SK-MEL-5 (cell line): ENCODE measurements at regions not wholly inside any gene's neighbourhood (a gene's known extent, or its start where the extent isn't known, plus 50 kb on each side); places are given as distances from the start of the nearest gene placed in this dataset.

ENCODE experiments used
- DNase-seq: peaks from one replicate; pipeline ENCODE4 v3.0.0-alpha.2; 2016; ENCODE audit warnings: low read depth, low spot score
- in situ Hi-C: cut with HindIII; loops from 2 replicates; pipeline ENCODE4 v1.10.0; 2016; ENCODE audit warnings: low sequenced_read_pairs, high pct_unique_total_duplicates, low pct_unique_long_range_greater_than_20kb

DNA sequence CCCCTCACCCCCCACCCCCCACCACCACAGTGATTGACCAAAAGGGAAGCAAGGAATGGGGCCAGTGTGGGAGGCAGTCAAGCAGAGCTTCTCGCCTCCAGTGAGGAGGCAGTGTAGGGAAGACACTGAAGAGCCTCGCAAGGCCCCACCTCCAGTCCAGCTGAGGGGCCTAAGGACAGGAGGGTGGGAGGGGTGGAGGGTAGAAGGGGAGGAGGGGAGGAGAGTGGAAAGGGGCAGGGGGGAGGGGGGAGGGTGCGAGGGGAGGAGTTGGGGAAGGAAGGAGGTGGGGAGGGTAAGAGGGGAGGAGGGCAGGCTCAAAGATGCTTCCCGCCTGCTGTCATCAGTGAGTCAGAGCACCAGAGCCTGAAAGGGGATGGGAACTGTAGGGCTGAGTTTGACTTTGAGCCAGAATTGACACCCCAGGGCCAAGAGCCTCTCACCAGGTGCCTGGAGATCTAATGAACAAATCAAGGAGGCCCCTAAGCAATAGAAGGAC, 786.2 kb downstream of the UQCRFS1 start:
- DNase-seq, result no peak
- in situ Hi-C loops, result no loop called here

DNA sequence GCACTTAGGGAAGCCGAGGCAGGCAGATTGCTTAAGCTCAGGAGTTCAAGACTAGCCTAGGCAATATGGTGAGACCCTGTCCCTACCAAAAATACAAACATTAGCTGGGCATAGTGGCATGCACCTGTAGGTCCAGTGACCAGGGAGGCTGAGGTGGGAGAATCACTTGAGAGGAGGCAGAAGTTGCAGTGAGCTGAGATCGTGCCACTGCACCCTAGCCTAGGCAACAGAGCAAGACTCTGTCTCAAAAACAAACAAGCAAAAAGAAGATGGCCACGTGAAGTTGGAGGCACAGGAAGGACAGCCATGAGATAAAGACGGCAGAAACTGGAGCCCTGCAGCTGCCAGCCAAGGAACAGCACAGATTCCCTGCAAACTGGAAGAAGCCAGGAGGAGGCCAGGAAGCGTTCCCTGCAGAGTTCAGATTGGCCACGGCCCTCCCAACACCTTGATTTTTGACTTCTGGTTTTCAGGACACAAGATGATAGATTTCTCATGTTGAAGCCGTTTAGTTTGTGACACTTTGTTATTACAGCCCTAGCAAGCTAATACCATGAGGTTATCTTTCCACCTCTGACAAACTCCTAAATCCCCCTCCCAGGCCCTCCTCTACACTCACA, 786.7 kb downstream of the UQCRFS1 start:
- in situ Hi-C loops, result no loop called here
- no peak for DNase-seq

DNA sequence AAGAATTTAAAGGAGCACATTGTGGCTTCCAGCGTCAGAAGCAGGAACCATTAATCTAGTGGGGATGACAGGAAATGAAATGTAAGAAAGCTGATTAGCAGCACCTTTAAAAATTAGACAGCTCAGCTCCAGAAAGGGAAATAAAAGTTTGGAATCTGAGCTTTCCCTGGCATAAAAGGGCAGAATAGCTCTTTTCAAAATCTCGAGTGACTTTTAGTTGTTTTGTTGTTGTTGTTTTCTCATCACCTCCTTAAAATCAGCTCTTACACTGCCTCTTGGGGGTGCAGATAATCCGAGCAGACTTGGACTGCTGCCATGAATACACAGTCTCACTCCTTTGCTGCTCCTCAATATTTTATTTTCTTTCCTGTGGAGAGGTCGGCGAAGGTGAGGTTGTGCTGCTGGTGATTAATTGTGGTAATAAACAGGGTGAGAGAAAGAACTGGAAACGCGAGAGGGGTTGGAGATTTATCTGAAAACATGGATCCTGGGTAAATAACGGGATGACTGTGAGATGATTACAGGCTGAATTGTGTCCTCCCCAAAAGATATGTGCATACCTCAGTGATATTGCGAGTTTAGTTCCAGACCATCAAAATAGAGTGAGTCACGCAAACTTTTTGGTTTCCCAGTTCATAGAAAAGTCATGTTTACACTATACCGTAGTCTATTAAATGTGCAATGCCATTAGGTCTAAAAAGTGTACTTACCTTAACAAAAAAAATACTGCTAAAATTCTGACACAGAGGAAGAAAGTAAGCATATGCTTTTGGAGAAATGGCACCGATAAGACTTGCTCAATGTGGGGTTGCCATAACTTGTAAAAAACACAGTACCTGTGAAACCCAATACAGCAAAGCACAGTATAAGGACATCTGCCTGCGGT, 787.7 kb downstream of the UQCRFS1 start:
- in situ Hi-C loops, result no loop called here
- no peak for DNase-seq

DNA sequence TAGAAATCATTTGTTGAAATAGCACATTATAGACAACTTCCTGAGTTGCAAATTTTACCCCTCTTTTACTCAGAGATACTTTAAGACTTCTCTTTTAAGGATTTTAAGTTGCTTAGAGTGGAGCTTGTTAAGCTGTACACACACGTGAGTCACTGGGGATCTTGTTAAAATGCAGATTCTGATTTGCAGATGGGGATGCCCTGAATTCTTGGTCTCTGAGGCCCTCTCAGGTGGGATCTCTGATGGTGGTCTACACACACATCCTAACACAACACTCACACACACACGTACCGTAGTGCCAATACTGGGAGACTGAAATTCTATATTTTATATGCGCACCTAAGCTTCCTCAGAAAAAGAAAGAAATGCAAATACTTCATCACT, 788.3 kb downstream of the UQCRFS1 start:
- no peak for DNase-seq
- in situ Hi-C loops, result no loop called here

DNA sequence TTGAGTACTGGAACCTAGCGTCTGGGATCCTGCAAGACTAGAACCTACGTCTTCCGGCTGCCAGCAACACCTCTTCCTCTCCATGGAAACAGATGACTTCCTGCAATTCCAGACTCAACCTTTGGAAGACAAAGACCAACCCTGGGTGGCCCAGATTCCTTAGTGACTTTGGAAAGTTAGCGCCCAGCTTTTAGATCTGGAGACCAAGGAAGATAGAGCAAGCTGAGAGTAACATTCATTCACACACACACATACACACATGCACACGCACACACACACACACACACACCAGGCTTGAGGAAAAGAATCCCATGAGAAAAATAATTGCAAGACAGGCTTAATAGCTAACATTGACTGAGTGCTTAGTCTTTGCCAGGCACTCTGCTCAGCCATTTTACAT, 788.9 kb downstream of the UQCRFS1 start:
- in situ Hi-C loops, result no loop called here
- DNase-seq, result no peak

DNA sequence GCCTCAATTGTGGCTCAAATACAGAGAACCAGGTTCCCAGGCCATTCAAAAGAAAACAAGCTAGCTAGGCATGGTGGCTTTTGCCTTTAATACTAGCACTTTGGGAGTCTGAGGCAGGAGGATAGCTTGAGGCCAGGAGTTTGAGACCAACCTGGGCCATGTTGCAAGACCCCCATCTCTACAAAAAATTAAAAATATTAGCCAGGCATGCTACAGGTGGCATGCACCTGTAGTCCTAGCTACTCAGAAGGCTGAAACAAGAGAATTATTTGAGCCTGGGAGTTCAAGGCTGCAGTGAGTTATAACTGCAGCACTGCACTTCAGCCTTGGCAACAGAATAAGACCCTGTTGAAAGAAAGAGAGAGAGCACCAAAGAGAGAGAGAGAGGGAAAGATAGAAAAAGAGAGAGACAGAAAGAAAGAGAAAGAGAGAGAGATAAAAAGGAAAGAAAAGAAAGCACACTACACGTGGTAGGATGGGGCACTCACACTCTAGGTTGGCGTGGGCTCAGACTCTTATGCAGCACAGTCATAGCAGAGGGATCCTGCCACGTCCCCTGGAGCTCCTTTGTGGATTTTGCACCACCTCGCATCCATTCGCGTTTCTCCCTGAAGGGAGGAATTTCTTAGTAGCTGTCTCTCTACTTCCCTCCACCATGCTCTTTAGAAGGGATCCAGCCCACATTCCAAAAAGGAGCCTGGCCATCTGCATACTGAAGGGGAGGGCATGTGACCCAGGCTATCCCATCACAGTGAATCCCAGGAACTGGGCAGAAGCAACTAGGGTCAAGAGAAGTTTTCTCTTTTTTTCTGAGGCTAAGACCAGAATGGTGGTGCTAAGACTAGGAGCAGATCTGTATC, 789.9 kb downstream of the UQCRFS1 start:
- DNase-seq, result no peak
- in situ Hi-C loops, result no loop called here

DNA sequence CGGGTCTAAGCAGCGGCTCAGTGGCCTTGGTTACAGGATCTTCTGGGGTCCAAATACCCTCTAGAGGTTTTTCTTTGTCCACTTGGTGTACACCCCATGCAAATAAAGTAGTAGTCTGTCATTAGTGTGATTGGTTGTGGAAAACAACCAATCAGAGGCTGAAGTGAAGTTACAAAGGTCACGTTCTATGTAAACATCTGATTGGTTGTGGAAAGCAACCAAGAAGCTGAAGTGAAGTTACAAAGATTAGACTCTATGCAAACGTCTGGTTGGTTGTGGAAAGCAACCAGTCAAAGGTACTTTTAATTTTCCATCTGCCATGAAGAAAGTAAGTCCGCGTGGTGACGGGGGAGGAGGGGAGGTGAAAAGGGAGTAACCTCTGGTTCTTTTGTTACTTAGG, 790.9 kb downstream of the UQCRFS1 start:
- in situ Hi-C loops, result no loop called here
- no peak for DNase-seq

DNA sequence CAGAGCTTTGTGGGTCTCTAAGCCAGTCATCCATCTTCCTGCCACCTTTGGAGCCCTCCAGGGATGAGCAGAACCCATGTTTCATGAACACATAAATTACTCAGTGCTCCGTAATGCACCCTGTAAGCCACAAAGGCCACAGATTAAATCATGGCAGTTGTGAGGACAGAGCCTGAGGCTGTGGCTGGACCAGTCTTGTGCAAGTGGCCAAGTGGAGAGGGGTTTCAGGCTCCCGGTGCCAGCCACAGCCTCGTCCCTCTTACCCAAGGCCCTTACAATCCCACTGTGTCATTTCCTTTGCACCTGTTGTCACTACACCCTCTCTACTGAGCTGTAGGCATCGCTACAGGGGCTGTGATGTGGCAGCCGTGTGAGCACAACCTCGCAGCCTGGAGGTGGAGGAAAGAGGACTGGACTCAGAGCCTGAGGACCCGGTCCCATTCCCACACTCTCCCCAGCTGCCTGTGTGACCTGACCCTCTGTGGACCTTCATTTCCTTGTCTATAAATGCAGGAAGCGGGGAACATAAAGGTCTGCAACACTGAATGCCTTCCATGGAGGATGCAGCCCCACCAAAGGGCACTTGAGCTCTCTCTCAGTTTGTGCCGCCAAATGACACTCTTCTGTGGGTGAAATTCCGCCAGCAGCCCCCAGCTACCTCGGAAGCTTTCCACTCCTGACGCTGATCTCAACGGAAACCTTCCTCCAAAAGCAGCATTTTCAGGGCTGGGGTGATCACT, 792.0 kb downstream of the UQCRFS1 start:
- in situ Hi-C loops, result no loop called here
- DNase-seq, result no peak

DNA sequence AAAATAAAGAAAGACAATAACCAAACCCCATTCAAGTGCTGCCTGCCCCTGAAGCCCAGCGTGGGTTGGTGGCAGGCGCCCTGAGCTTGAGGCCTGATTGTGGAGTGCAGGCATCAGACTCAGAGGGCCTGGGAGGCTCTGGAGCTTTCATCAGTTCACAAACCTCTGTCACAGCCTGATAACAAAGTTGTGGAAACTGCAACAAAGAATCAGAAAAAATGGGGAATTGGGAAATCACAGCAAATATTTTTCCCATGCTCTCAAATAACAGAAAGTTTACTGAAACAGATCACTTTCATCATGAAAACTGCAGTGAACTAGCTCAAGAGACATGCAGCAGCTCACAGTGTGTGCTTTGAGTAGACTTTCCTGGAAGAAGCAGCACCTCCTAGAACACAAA, 793.6 kb downstream of the UQCRFS1 start:
- in situ Hi-C loops, result no loop called here
- DNase-seq, result no peak

DNA sequence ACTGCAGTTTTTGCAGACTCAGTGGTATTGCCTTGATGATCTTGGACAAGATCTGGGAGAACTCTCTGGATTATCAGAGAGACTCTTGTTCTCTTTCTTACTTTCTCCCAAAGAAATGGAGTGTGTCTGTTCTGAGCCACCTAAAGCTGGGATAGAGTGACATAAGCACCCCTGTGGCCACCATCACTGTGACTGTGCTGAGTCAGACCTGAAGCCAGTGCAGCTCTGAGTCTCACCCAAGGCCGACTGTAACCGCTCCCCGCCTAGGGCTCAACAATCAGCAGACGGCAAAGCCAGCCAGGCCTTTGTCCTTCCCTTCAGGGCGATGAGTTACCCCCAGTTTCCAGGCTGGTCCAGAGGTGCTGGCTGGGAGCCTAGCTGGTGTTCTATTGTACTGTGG, 795.6 kb downstream of the UQCRFS1 start:
- no peak for DNase-seq

DNA sequence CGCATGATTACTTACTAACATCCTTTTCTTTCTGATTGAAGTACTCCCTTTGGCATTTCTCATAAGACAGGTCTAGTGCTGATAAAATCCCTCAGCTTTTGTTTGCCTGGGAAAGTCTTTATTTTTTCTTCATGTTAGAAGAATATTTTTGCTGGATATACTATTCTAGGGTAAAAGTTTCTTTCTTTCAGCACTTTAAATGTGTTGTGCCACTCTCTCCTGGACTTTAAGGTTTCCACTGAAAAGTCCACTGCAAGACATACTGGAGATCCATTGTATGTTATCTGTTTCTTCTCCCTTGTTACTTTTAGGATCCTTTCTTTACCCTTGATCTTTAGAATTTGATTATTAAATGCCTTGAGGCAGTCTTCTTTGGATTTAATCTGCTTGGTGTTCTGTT, 796.7 kb downstream of the UQCRFS1 start:
- in situ Hi-C loops, result no loop called here
- DNase-seq, result no peak

More for the DNA sequence above, 795.6 kb downstream of the UQCRFS1 start:
- in situ Hi-C loops, result no loop called here

DNA sequence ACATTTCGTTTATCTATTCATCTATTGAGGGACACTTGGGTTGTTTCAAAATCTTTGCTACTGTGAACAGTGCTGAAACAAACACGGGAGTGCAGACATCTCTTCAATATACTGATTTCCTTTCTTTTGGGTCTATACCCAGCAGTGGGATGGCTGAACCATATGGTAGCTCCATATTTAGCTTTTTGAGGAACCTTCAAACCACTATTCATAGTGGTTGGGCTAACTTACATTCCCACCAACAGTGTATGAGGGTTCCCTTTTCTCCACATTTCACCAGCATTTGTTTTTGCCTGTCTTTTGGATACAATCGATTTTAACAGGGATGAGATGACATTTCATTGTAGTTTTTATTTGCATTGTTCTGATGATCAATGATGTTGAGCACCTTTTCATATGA, 798.2 kb downstream of the UQCRFS1 start:
- in situ Hi-C loops, result no loop called here
- DNase-seq, result peak; percentile 7

DNA sequence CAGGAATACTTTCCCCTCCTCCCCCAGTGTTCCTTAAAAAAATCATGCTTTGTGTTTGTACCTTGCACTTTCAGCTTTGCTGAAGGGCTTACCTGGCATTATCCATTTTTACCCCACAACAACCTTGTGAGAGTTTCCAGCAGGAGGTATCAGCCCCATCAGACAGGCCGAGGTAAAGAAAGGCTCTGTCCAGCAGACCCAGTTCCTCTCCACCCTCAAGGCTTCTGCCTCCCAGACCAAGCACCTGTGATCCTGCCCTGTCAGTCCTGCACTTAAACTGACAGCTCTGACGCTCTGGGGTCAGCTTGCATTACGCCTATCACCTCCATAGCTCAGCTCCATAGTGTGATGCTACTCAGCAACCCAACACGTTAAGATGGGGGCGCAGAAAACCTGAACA, 803.1 kb downstream of the UQCRFS1 start:
- in situ Hi-C loops, result no loop called here
- DNase-seq, result no peak

DNA sequence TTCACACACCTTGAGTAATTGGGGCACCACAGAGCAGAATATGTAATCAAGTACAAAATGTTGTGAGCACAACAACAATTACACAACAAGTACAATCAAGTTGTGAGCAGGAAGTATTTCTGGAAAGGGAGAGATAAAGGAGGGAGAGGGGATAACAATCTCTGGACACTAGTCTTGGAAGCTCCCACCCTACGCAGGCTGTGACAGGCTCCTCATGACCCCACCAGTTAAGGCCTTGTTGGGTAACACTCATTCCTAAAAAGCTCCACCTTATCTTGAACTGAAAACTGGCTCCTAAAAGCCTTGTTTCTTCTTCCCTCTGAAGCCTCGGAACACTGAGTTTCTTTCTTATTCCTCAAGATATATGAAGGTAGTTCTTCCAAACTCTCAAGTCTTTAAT, 806.0 kb downstream of the UQCRFS1 start:
- in situ Hi-C loops, result no loop called here
- DNase-seq, result no peak

DNA sequence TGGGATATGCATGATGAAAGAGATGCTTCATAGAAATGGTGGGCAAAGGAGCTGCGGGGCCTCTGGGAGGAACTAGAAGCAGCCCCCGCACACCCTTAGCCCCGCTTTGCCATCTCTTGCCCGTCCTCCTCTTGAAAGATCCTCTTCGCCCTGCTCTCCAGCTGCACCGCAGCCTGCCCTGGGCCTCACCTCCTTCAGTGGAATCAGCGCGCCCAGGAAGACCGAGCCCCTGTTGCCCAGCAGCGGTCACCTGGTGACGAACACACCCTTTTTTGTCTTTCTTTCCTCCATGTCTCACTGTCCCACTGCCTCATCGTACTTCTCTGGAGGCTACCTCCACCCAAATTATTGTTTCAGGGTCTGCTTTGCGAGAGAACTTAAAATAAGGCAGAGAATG, 807.6 kb downstream of the UQCRFS1 start:
- in situ Hi-C loops, result no loop called here
- no peak for DNase-seq

DNA sequence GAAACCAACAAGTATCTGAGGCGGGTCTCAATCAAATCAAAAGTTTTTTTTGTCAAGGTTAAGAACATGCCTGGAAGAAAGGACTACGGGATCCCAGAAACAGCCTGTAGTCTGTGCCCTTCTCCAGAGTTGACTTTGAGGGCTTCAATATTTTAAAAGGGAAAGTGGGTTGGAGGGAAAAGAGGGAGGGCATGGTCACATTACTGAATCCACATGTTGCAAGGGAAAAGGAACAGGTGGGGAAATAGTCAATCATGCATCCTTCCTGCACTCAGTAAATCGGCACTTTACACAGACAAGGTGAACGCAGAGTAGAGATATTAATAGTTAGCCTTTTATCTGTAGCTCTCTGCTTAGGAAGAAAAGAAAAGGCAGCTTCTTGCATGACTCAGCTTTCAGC, 808.5 kb downstream of the UQCRFS1 start:
- DNase-seq, result no peak
- in situ Hi-C loops, result no loop called here

DNA sequence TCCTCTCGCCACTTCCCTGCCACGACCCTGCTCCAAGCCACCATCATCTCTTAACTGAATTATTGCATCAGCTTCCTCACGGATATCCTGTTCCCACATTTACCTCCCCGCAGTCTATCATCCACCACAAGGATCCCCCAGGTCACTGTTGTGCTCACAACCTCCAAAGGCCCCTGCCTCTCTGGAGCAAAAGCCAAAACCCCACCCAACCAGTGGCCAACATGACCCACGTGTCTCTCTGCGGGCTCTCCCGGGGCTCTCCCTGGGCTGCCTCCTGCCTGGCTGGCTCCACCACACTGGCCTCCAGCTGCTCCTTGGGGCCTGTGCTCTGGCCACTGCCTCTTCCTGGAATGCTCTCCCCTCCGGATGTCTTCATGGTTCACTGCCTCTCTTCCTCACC, 809.3 kb downstream of the UQCRFS1 start:
- in situ Hi-C loops, result no loop called here

More for the DNA sequence above, 809.3 kb downstream of the UQCRFS1 start:
- DNase-seq, result no peak
